ENCODE measurements at regions not wholly inside any gene's neighbourhood (a gene's known extent, or its start where the extent isn't known, plus 50 kb on each side); places are given as distances from the start of the nearest gene placed in this dataset.

- Histone ChIP-seq H3K9me3 (replicated peaks; ENCODE audit: control insufficient read depth, insufficient read depth, low read length) (no peaks in the 10 kb centered on the region), H3K9ac (replicated peaks; ENCODE audit: extremely low read depth, insufficient read depth, low read length) (no peak overlapping the region), H3K27ac (ENCODE audit: insufficient read depth, low read depth, low read length) (no peak overlapping the region), H2AFZ (ENCODE audit: low read depth, low read length) (no peak overlapping the region), H3K4me1 (ENCODE audit: control insufficient read depth, extremely low read depth, insufficient read depth, low read length) (no peaks in the 10 kb centered on the region), H4K20me1 (replicated peaks; ENCODE audit: control insufficient read depth, extremely low read depth, insufficient read depth, low read length) (no peaks in the 10 kb centered on the region), H3K4me3 (replicated peaks in 1 of 3; ENCODE audit: insufficient read depth in 1 of 3, low read depth in 1 of 3, low read length in 3 of 3) (no peak overlapping the region), H3K36me3 (ENCODE audit: control insufficient read depth in 2 of 2, extremely low read depth in 1 of 2, insufficient read depth in 2 of 2, low read length in 2 of 2) (no peaks in the 10 kb centered on the region), H3K9me1 (replicated peaks; ENCODE audit: control insufficient read depth, extremely low read depth, insufficient read depth, low read length) (no peaks in the 10 kb centered on the region), H3K27me3 (ENCODE audit: control insufficient read depth in 2 of 2, insufficient read depth in 2 of 2, low read length in 2 of 2) (peaks cover 0 to 2% of the 10 kb centered on the region in 2 experiments), H3K79me2 (ENCODE audit: control insufficient read depth, insufficient read depth, low read length) (no peaks in the 10 kb centered on the region), H3K4me2 (ENCODE audit: insufficient read depth, low read length) (no peak overlapping the region)
- dilution Hi-C loops (cut with MboI; ENCODE audit: extremely low pct_ligation_motif_present, low sequenced_read_pairs) (no loop called here), intact Hi-C loops (cut with micrococcal nuclease) (no loop called here)
- TF ChIP-seq POLR2A (IDR thresholded peaks at IDR 0.05; ENCODE audit: low read depth, low read length): no peak
- no peak for TF ChIP-seq GATA2 (IDR thresholded peaks at IDR 0.05; ENCODE audit: insufficient read depth, insufficient read length, low read depth, low read length)
- TF ChIP-seq FOS (IDR thresholded peaks at IDR 0.05; ENCODE audit: borderline replicate concordance, insufficient read depth, low read length): no peak
- no peak for TF ChIP-seq CTCF (IDR thresholded peaks at IDR 0.05; ENCODE audit: extremely low read depth in 1 of 2, insufficient read depth in 1 of 2, low read depth in 1 of 2, low read length in 2 of 2)
- TF ChIP-seq JUN (IDR thresholded peaks at IDR 0.05; ENCODE audit: borderline replicate concordance, insufficient read depth, insufficient read length, low read depth): no peak
- no peak for TF ChIP-seq POLR2AphosphoS5 (IDR thresholded peaks at IDR 0.05; ENCODE audit: insufficient read depth, low read depth, low read length)
- TF ChIP-seq EZH2 (IDR thresholded peaks at IDR 0.05; ENCODE audit: borderline replicate concordance, low read depth, low read length, severe bottlenecking): no peak
- TF ChIP-seq MAX (IDR thresholded peaks at IDR 0.05; ENCODE audit: insufficient read depth, insufficient read length): no peak
- TF ChIP-seq MYC (IDR thresholded peaks at IDR 0.05; ENCODE audit: low read depth, low read length): no peak
- BruUV-seq (replicated peaks): no TSS peak
- POLR2A ChIA-PET: no interaction called here
- FAIRE-seq (no peak), DNase-seq (ENCODE audit: low read depth, low spot score) (no peak)
- CTCF ChIA-PET: no interaction called here
Observed at GRCh38 chr14:38113546-38113945, 94.2 kb upstream of the SSTR1 start.
